Ishikawa (cell line): ENCODE measurements at regions not wholly inside any gene's neighbourhood (a gene's known extent, or its start where the extent isn't known, plus 50 kb on each side); places are given as distances from the start of the nearest gene placed in this dataset.

Experiments
- CREB1 ChIP-seq: IDR thresholded peaks from 2 replicates; pipeline ENCODE4 v1.6.1; 2012; ENCODE audit warnings: low read depth
- FOXM1 ChIP-seq: IDR thresholded peaks from 2 replicates; pipeline ENCODE4 v1.6.1; 2012; ENCODE audit warnings: low read depth, borderline replicate concordance
- RAD21 ChIP-seq: IDR thresholded peaks from 2 replicates; pipeline ENCODE4 v1.6.1; 2012; ENCODE audit warnings: low read depth
- ZBTB7A ChIP-seq: IDR thresholded peaks from 2 replicates; pipeline ENCODE4 v1.6.1; 2012; ENCODE audit warnings: low read depth

- no peak for TF ChIP-seq RAD21
- TF ChIP-seq CREB1: no peak
- no peak for TF ChIP-seq ZBTB7A
- no peak for TF ChIP-seq FOXM1
These were observed 370.4 kb downstream of the IRS2 start for GRCh38 chr13:109416001-109416400.
